ENCODE measurements at regions not wholly inside any gene's neighbourhood (a gene's known extent, or its start where the extent isn't known, plus 50 kb on each side); places are given as distances from the start of the nearest gene placed in this dataset.

GRCh38 chr2:122166820-122167219, 411.4 kb downstream of the TSN start:
- ChIA-PET CTCF (interaction anchor here (1.3 kb wide), 1 partner anchor 32 kb away, joined by 4 read pairs; no protein-coding TSS in a partner anchor), POLR2A (no interaction called here)
- TF ChIP-seq CTCF (IDR thresholded peaks at IDR 0.05; ENCODE audit: control extremely low read depth, extremely low read depth, low read depth, missing control alignments), result no peak
- no peak for DNase-seq (ENCODE audit: extremely low spot score)

- ChIA-PET POLR2A (no interaction called here), CTCF (interaction anchor here (1.0 to 1.3 kb wide), 2 partner anchors 11 to 31 kb away, joined by 3 to 4 read pairs; no protein-coding TSS in a partner anchor)
- TF ChIP-seq CTCF (IDR thresholded peaks at IDR 0.05; ENCODE audit: control extremely low read depth, extremely low read depth, low read depth, missing control alignments), result no peak
- DNase-seq (ENCODE audit: extremely low spot score), result no peak
Observed at GRCh38 chr2:122167515-122167914, 412.1 kb downstream of the TSN start.

- ChIA-PET POLR2A (no interaction called here), CTCF (no interaction called here)
- TF ChIP-seq CTCF (IDR thresholded peaks at IDR 0.05; ENCODE audit: control extremely low read depth, extremely low read depth, low read depth, missing control alignments), result no peak
- no peak for DNase-seq (ENCODE audit: extremely low spot score)
Observed at GRCh38 chr2:122168799-122169198, 413.3 kb downstream of the TSN start.

GRCh38 chr2:122172812-122173211, 417.4 kb downstream of the TSN start:
- POLR2A ChIA-PET, result no interaction called here
- DNase-seq (ENCODE audit: extremely low spot score), result no peak
- TF ChIP-seq CTCF (IDR thresholded peaks at IDR 0.05; ENCODE audit: control extremely low read depth, extremely low read depth, low read depth, missing control alignments), result no peak
- CTCF ChIA-PET, result interaction anchor here (1.8 kb wide), 1 partner anchor 10 kb away, joined by 7 read pairs; no protein-coding TSS in a partner anchor

GRCh38 chr2:122174061-122174460, 418.6 kb downstream of the TSN start:
- DNase-seq (ENCODE audit: extremely low spot score), result no peak
- ChIA-PET CTCF (interaction anchor here (1.0 to 1.2 kb wide), 3 partner anchors 12 to 17 kb away, joined by 3 read pairs; no protein-coding TSS in a partner anchor), POLR2A (no interaction called here)
- TF ChIP-seq CTCF (IDR thresholded peaks at IDR 0.05; ENCODE audit: control extremely low read depth, extremely low read depth, low read depth, missing control alignments), result no peak

- ChIA-PET POLR2A (no interaction called here), CTCF (interaction anchor here (1.4 kb wide), 1 partner anchor 9 kb away, joined by 4 read pairs; no protein-coding TSS in a partner anchor)
- no peak for DNase-seq (ENCODE audit: extremely low spot score)
- TF ChIP-seq CTCF (IDR thresholded peaks at IDR 0.05; ENCODE audit: control extremely low read depth, extremely low read depth, low read depth, missing control alignments), result no peak
Observed at GRCh38 chr2:122179492-122180165, 424.2 kb downstream of the TSN start.

All from GM10248 (cell line).